CD8-positive, alpha-beta memory T cell (primary cell): ENCODE measurements at regions not wholly inside any gene's neighbourhood (a gene's known extent, or its start where the extent isn't known, plus 50 kb on each side); places are given as distances from the start of the nearest gene placed in this dataset.
"Not testable (repeated sequence)": the region's sequence is repeated elsewhere in the genome, so short reads cannot be mapped to it uniquely, and the experiment has no call there.

Source experiments
- CTCF ChIA-PET: fragments of 350-600 bp; sonication (Branson Sonifier 250); formaldehyde crosslinking; loops from one replicate; lab custom pipeline; 2021; ENCODE audit warnings: antibody characterized with exemption; lab: Charles Lee
- POLR2A ChIA-PET: fragments of 350-600 bp; sonication (Branson Sonifier 250); formaldehyde crosslinking; loops from one replicate; lab custom pipeline; 2021; ENCODE audit warnings: antibody characterized with exemption; lab: Charles Lee
- DNase-seq, 5 donors: peaks; one replicate each; pipeline versions ENCODE4 v3.0.0 to v3.0.0-alpha.2; 2020 to 2022; ENCODE audit warnings: mixed read lengths in 1 of 5
- H3K27ac ChIP-seq: one replicate; pipeline ENCODE4 v1.7.0; 2013; ENCODE audit warnings: low read depth, mild to moderate bottlenecking, low read length, moderate library complexity
- H3K27me3 ChIP-seq: 2 replicates; pipeline ENCODE4 v1.7.0; 2013; ENCODE audit warnings: low read length, mild to moderate bottlenecking; ENCODE audit not compliant: insufficient read depth, poor library complexity, severe bottlenecking
- H3K36me3 ChIP-seq: 2 replicates; pipeline ENCODE4 v1.7.0; 2013; ENCODE audit warnings: mild to moderate bottlenecking, low read length, moderate library complexity; ENCODE audit not compliant: insufficient read depth
- H3K4me1 ChIP-seq: 2 replicates; pipeline ENCODE4 v1.7.0; 2013; ENCODE audit warnings: mild to moderate bottlenecking, low read length, moderate library complexity; ENCODE audit not compliant: insufficient read depth
- H3K4me3 ChIP-seq: 2 replicates; pipeline ENCODE4 v1.7.0; 2013; ENCODE audit warnings: mild to moderate bottlenecking, low read length
- H3K9me3 ChIP-seq: 2 replicates; pipeline ENCODE4 v1.7.0; 2013; ENCODE audit warnings: mild to moderate bottlenecking, low read length
- H3K27ac Mint-ChIP-seq, 8 donors: one replicate each; pipeline ENCODE4 v1.8.0; 2020 to 2021; ENCODE audit warnings: mixed read lengths in 8 of 8, mild to moderate bottlenecking in 6 of 8, inconsistent platforms in 3 of 8, moderate library complexity in 3 of 8
- H3K27me3 Mint-ChIP-seq, 2 donors: one replicate each; pipeline ENCODE4 v1.8.0; 2020 to 2021; ENCODE audit warnings: mixed read lengths in 2 of 2, mild to moderate bottlenecking in 1 of 2, moderate library complexity in 1 of 2
- H3K36me3 Mint-ChIP-seq, 3 donors: one replicate each; pipeline ENCODE4 v1.8.0; 2020 to 2021; ENCODE audit warnings: mixed read lengths in 3 of 3, inconsistent platforms in 1 of 3, mild to moderate bottlenecking in 1 of 3
- H3K4me1 Mint-ChIP-seq, 3 donors: one replicate each; pipeline ENCODE4 v1.8.0; 2020 to 2021; ENCODE audit warnings: mixed read lengths in 3 of 3, inconsistent platforms in 1 of 3, mild to moderate bottlenecking in 1 of 3
- H3K4me3 Mint-ChIP-seq, 7 donors: one replicate each; pipeline ENCODE4 v1.8.0; 2020 to 2021; ENCODE audit warnings: mixed read lengths in 7 of 7, mild to moderate bottlenecking in 6 of 7, moderate library complexity in 4 of 7, inconsistent platforms in 2 of 7
- H3K9me3 Mint-ChIP-seq, 5 donors: one replicate each; pipeline ENCODE4 v1.8.0; 2020 to 2022; ENCODE audit warnings: mixed read lengths in 5 of 5, mild to moderate bottlenecking in 3 of 5, moderate library complexity in 2 of 5, inconsistent platforms in 1 of 5

- Mint-ChIP-seq H3K9me3 (peaks cover 0 to 4% (median 0%) of the 10 kb centered on the region in 5 donors), H3K4me3 (no peak overlapping the region), H3K4me1 (no peaks in the 10 kb centered on the region), H3K27ac (no peak overlapping the region), H3K36me3 (no peaks in the 10 kb centered on the region), H3K27me3 (no peaks in the 10 kb centered on the region)
- ChIA-PET POLR2A (no interaction called here), CTCF (no interaction called here)
- Histone ChIP-seq H3K27ac (no peak overlapping the region), H3K27me3 (no peaks in the 10 kb centered on the region), H3K9me3 (no peaks in the 10 kb centered on the region), H3K36me3 (no peaks in the 10 kb centered on the region), H3K4me3 (no peak overlapping the region), H3K4me1 (no peaks in the 10 kb centered on the region)
- DNase-seq: no peak
These were observed 153.7 kb upstream of the MDFIC2 start for GRCh38 chr3:70466096-70466495.

- H3K4me1 ChIP-seq: no peaks in the 10 kb centered on the region
- Mint-ChIP-seq H3K27me3 (no peaks in the 10 kb centered on the region), H3K36me3 (no peaks in the 10 kb centered on the region), H3K27ac (no peak overlapping the region), H3K4me3 (no peak overlapping the region), H3K9me3 (peaks cover 0 to 4% (median 0%) of the 10 kb centered on the region in 5 donors), H3K4me1 (no peaks in the 10 kb centered on the region)
- no peak overlapping the region for H3K27ac ChIP-seq
- DNase-seq: no peak
- no peaks in the 10 kb centered on the region for H3K27me3 ChIP-seq
- no peak overlapping the region for H3K4me3 ChIP-seq
- no peaks in the 10 kb centered on the region for H3K9me3 ChIP-seq
- ChIA-PET CTCF (no interaction called here), POLR2A (no interaction called here)
- no peaks in the 10 kb centered on the region for H3K36me3 ChIP-seq
These were observed 152.4 kb upstream of the MDFIC2 start for GRCh38 chr3:70464876-70465275.

DNA sequence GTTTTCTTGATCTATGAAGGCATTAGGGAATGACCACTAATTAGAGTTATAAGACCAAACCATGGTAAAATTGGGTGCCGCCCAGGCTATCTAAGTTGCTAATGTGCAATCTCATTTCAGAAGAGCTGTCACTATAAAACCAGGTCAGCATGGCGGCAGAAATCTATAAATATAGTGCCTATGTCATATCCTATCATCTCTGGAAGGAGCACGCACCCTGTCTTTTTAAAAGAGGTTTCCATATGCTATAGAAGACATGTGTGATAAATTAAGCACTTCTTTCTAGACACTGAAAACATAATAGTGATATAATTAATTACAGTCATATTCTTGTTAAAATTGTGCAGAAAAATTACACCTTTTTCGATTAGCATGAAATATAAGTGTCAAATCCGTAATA, 152.0 kb upstream of the MDFIC2 start:
- Mint-ChIP-seq H3K4me1 (no peaks in the 10 kb centered on the region), H3K36me3 (no peaks in the 10 kb centered on the region), H3K4me3 (no peak overlapping the region), H3K27me3 (no peaks in the 10 kb centered on the region), H3K27ac (no peak overlapping the region), H3K9me3 (peaks cover 0 to 4% (median 0%) of the 10 kb centered on the region in 5 donors)
- Histone ChIP-seq H3K27ac (no peak overlapping the region), H3K4me3 (no peak overlapping the region), H3K36me3 (no peaks in the 10 kb centered on the region), H3K9me3 (no peaks in the 10 kb centered on the region), H3K27me3 (no peaks in the 10 kb centered on the region), H3K4me1 (no peaks in the 10 kb centered on the region)
- ChIA-PET POLR2A (no interaction called here), CTCF (no interaction called here)
- DNase-seq: no peak

- H3K27me3 Mint-ChIP-seq, DNase-seq, H3K27ac Mint-ChIP-seq, POLR2A ChIA-PET, H3K36me3 ChIP-seq, H3K27me3 ChIP-seq, H3K4me1 Mint-ChIP-seq, CTCF ChIA-PET, H3K9me3 ChIP-seq, H3K27ac ChIP-seq, H3K4me1 ChIP-seq, H3K4me3 Mint-ChIP-seq, H3K4me3 ChIP-seq, H3K36me3 Mint-ChIP-seq: not testable (repeated sequence)
- H3K9me3 Mint-ChIP-seq: peaks cover 4 to 17% (median 6%) of the 10 kb centered on the region in 5 donors
These were observed 137.8 kb upstream of the MDFIC2 start for GRCh38 chr3:70450220-70450619.

DNA sequence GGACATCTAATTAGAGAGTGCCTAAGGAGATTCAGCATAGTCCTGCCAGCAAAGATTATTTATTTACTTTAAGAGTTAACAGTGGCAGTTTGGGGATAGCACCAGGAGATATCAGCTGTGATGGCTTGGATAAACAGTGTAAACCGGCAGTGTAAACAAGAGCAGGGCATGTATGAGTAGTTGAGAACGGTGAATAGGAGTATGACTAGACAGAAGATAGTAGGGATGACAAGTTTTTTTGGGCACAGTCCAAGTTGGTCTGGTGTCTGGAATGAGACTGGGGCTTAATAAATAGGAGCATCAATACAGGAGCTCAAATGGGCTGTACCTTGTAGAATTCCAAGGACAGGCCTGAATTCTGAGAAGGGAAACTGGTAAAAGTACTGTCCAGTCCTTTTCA, 123.0 kb upstream of the MDFIC2 start:
- H3K9me3 Mint-ChIP-seq, H3K36me3 Mint-ChIP-seq, DNase-seq, H3K27ac Mint-ChIP-seq, H3K4me3 Mint-ChIP-seq, H3K4me3 ChIP-seq, POLR2A ChIA-PET, CTCF ChIA-PET, H3K36me3 ChIP-seq, H3K4me1 Mint-ChIP-seq, H3K27me3 ChIP-seq, H3K27me3 Mint-ChIP-seq, H3K9me3 ChIP-seq, H3K27ac ChIP-seq, H3K4me1 ChIP-seq: not testable (repeated sequence)

DNA sequence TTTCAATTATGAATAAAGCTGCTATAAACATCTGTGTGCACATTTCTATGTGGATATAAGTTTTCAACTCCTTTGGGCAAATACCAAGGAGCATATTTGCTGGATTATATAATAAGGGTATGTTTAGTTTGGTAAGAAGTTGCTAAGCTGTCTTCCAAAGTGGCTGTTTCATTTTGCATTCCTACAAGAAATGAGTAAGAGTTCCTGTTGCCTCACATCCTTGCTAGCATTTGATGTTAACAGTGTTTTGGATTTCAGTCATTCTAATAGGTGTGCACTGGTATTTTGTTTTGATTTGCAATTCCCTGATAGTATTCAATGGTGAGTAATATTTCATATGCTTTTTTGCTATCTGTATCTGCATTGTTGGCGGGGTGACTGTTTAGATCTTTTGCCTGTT, 120.7 kb upstream of the MDFIC2 start:
- H3K9me3 Mint-ChIP-seq: peaks cover 0 to 9% (median 0%) of the 10 kb centered on the region in 5 donors
- POLR2A ChIA-PET: no interaction called here
- H3K9me3 ChIP-seq: no peaks in the 10 kb centered on the region
- H3K4me1 Mint-ChIP-seq: no peaks in the 10 kb centered on the region
- H3K36me3 Mint-ChIP-seq: no peaks in the 10 kb centered on the region
- H3K27ac Mint-ChIP-seq: no peak overlapping the region
- H3K27me3 Mint-ChIP-seq: peaks cover 0 to 1% of the 10 kb centered on the region in 2 donors
- H3K4me1 ChIP-seq: no peaks in the 10 kb centered on the region
- CTCF ChIA-PET: no interaction called here
- H3K27me3 ChIP-seq: no peaks in the 10 kb centered on the region
- H3K36me3 ChIP-seq: no peaks in the 10 kb centered on the region
- no peak for DNase-seq
- no peak overlapping the region for H3K4me3 Mint-ChIP-seq
- H3K27ac ChIP-seq: no peak overlapping the region
- no peak overlapping the region for H3K4me3 ChIP-seq

DNA sequence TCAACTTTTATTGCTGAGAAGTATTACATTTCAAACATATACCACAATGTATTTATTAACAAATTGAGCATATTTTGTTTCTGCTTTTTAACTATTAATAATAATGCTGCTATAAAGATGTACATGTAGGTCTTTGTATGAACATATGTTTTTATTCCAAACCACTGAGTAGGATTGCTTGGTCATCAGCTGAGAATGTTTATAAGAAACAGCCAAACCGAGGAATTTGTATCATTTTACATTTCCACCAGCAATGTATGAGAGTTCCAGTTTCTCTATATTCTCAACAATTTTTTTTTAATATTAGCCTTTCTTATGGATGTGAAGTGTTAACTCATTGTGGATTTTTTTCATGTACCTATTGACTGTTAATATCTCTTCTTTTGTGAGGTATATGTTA, 119.5 kb upstream of the MDFIC2 start:
- Mint-ChIP-seq H3K36me3 (no peaks in the 10 kb centered on the region), H3K27me3 (peaks cover 0 to 1% of the 10 kb centered on the region in 2 donors), H3K9me3 (peaks cover 0 to 9% (median 0%) of the 10 kb centered on the region in 5 donors), H3K4me1 (no peaks in the 10 kb centered on the region), H3K4me3 (no peak overlapping the region), H3K27ac (no peak overlapping the region)
- no peaks in the 10 kb centered on the region for H3K36me3 ChIP-seq
- H3K27ac ChIP-seq: no peak overlapping the region
- H3K4me3 ChIP-seq: no peak overlapping the region
- H3K4me1 ChIP-seq: no peaks in the 10 kb centered on the region
- ChIA-PET CTCF (no interaction called here), POLR2A (no interaction called here)
- H3K9me3 ChIP-seq: no peaks in the 10 kb centered on the region
- no peaks in the 10 kb centered on the region for H3K27me3 ChIP-seq
- no peak for DNase-seq

DNA sequence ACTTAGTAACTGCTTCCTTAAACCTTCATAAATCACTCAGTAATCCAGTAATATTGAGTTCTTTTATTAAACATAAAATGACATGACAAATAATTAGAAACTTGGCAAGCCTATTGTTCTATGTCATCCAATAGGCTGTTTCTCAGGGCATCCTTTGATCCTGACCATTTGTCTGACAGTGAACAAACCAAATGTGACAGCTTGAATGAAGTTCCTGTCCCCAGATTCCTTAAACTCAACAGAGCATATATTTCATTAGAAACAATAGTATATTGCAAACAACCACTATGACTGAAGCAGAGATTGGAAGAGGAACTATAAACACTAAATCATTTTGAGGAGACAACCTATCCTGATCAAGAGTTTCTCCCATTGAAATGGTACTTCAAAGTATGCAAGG, 113.6 kb upstream of the MDFIC2 start:
- Mint-ChIP-seq H3K9me3 (peaks cover 0 to 6% (median 2%) of the 10 kb centered on the region in 5 donors), H3K27me3 (peaks cover 0 to 1% of the 10 kb centered on the region in 2 donors), H3K36me3 (no peaks in the 10 kb centered on the region), H3K4me1 (no peaks in the 10 kb centered on the region), H3K27ac (no peak overlapping the region), H3K4me3 (no peak overlapping the region)
- Histone ChIP-seq H3K4me3 (no peak overlapping the region), H3K9me3 (no peaks in the 10 kb centered on the region), H3K27ac (no peak overlapping the region), H3K4me1 (no peaks in the 10 kb centered on the region), H3K36me3 (no peaks in the 10 kb centered on the region), H3K27me3 (no peaks in the 10 kb centered on the region)
- DNase-seq: no peak
- ChIA-PET CTCF (no interaction called here), POLR2A (no interaction called here)

GRCh38 chr3:70421506-70421905, 109.1 kb upstream of the MDFIC2 start:
- H3K36me3 Mint-ChIP-seq: no peaks in the 10 kb centered on the region
- no peak for DNase-seq
- ChIA-PET POLR2A (no interaction called here), CTCF (no interaction called here)
- no peak overlapping the region for H3K27ac Mint-ChIP-seq
- Histone ChIP-seq H3K27me3 (no peaks in the 10 kb centered on the region), H3K36me3 (no peaks in the 10 kb centered on the region), H3K9me3 (no peaks in the 10 kb centered on the region), H3K4me1 (no peaks in the 10 kb centered on the region), H3K27ac (no peak overlapping the region), H3K4me3 (no peak overlapping the region)
- H3K4me1 Mint-ChIP-seq: no peaks in the 10 kb centered on the region
- peaks cover 0 to 1% of the 10 kb centered on the region in 2 donors for H3K27me3 Mint-ChIP-seq
- H3K9me3 Mint-ChIP-seq: peaks cover 1 to 10% (median 2%) of the 10 kb centered on the region in 5 donors
- no peak overlapping the region for H3K4me3 Mint-ChIP-seq
